ENCODE measurements at regions not wholly inside any gene's neighbourhood (a gene's known extent, or its start where the extent isn't known, plus 50 kb on each side); places are given as distances from the start of the nearest gene placed in this dataset.
"Not testable (repeated sequence)": the region's sequence is repeated elsewhere in the genome, so short reads cannot be mapped to it uniquely, and the experiment has no call there.

DNA sequence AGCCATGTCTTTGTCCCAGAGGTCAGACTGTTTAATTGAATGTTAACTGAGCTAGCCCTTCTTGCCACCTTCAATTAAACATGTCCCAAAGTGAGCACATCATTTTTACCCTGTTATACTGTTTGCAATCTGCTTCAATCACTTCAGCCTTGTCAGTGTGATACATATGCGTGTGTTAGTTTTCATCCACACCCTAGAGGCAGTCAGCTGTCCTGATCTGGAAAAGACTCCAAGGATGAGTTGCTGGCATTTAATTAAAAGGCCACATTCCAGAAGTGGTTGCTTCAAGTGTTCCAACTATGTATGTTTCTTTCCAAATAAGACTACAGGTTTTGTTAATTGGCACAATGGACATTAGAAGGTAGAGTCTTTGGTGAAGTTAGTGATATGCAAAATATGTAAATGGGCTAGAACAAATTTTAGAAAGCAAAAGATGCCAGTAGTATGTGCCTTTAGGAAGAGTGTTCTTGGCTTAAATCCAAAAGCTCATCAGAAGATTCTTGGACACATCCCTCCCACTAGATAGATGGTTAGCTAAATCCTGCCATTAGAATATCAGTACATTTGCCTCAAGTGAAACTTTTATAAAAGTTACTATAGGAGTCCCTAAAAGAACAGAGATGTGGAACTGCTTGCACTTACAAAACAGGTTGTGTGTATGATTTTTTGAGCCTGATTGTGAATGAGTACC, 79.5 kb upstream of the SLIT2 start:
- TF ChIP-seq, protein P1, sequence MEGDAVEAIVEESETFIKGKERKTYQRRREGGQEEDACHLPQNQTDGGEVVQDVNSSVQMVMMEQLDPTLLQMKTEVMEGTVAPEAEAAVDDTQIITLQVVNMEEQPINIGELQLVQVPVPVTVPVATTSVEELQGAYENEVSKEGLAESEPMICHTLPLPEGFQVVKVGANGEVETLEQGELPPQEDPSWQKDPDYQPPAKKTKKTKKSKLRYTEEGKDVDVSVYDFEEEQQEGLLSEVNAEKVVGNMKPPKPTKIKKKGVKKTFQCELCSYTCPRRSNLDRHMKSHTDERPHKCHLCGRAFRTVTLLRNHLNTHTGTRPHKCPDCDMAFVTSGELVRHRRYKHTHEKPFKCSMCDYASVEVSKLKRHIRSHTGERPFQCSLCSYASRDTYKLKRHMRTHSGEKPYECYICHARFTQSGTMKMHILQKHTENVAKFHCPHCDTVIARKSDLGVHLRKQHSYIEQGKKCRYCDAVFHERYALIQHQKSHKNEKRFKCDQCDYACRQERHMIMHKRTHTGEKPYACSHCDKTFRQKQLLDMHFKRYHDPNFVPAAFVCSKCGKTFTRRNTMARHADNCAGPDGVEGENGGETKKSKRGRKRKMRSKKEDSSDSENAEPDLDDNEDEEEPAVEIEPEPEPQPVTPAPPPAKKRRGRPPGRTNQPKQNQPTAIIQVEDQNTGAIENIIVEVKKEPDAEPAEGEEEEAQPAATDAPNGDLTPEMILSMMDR (IDR thresholded peaks at IDR 0.05; ENCODE audit: insufficient read depth, low read length, poor library complexity, severe bottlenecking): no peak
- Histone ChIP-seq H3K27me3 (replicated peaks; ENCODE audit: control insufficient read depth, insufficient read depth, low read length) (no peaks in the 10 kb centered on the region), H3K4me3 (replicated peaks; ENCODE audit: low read depth, low read length) (no peak overlapping the region), H3K36me3 (ENCODE audit: control insufficient read depth, insufficient read depth, low read length) (no peaks in the 10 kb centered on the region)
- DNase-seq (ENCODE audit: extremely low read depth, insufficient read length): no peak

DNA sequence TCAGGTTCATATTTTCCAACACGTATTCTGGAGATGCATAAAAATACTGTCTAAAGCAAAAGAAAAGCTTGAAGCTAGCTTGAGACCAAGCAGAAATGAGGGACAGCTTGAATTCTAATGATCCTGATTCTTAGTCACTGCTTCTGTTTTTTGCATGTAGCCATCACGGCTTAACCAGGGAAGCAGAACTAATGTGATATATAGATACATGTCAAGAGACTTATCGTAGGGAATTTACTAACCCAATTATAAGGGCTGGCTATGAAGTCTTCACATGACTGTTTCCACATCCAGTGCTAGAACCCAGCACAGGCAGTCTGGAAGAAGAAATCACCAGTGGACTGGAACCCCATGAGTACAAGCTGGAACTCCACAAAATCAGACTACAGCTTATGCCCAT, 85.2 kb upstream of the SLIT2 start:
- TF ChIP-seq, protein P1 (IDR thresholded peaks at IDR 0.05; ENCODE audit: insufficient read depth, low read length, poor library complexity, severe bottlenecking): no peak
- no peak for DNase-seq (ENCODE audit: extremely low read depth, insufficient read length)

DNA sequence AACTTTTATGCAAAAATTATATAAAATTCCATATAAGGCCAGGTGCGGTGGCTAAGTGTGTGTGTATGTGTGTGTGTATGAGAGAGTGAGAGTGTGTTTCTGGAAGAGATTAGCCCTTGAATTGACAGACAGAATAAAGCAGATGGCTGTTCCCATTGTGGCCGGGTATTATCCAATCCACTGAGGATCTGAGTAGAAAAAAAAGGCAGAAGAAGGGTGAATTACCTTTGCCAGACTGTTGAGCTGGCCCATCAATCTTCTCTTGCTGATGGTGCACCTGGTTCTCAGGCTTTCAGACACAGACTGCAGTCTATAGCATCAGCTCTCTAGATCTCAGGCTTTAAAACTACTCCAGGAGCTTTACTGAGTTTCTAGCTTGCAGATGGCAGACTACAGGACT, 92.2 kb upstream of the SLIT2 start:
- TF ChIP-seq, protein P1 (IDR thresholded peaks at IDR 0.05; ENCODE audit: insufficient read depth, low read length, poor library complexity, severe bottlenecking): no peak
- no peaks in the 10 kb centered on the region for H3K27me3 ChIP-seq (replicated peaks; ENCODE audit: control insufficient read depth, insufficient read depth, low read length)
- no peaks in the 10 kb centered on the region for H3K36me3 ChIP-seq (ENCODE audit: control insufficient read depth, insufficient read depth, low read length)
- no peak for DNase-seq (ENCODE audit: extremely low read depth, insufficient read length)
- H3K4me3 ChIP-seq (replicated peaks; ENCODE audit: low read depth, low read length): no peak overlapping the region

More for the DNA sequence above, 85.2 kb upstream of the SLIT2 start:
- no peaks in the 10 kb centered on the region for H3K36me3 ChIP-seq (ENCODE audit: control insufficient read depth, insufficient read depth, low read length)
- H3K4me3 ChIP-seq (replicated peaks; ENCODE audit: low read depth, low read length): no peak overlapping the region
- no peaks in the 10 kb centered on the region for H3K27me3 ChIP-seq (replicated peaks; ENCODE audit: control insufficient read depth, insufficient read depth, low read length)

DNA sequence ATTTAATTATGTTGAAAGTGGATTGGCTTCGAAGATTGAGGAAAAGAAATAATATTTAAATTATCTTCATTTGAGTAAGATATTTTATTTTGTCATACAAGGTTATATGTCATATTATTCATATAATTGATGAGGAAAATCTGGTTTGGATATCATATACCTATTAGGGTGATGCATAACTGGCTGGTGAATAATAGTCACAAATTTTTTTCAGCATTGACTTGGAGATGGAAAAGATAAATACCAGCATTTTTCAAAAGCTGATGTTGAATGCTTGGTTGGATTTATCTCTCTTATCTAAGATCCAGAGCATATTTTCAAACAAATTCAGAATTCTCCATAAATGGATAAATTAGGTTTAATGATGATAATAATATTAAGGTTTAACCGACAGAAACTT, 93.5 kb upstream of the SLIT2 start:
- TF ChIP-seq, protein P1 (IDR thresholded peaks at IDR 0.05; ENCODE audit: insufficient read depth, low read length, poor library complexity, severe bottlenecking): no peak
- Histone ChIP-seq H3K4me3 (replicated peaks; ENCODE audit: low read depth, low read length) (no peak overlapping the region), H3K36me3 (ENCODE audit: control insufficient read depth, insufficient read depth, low read length) (no peaks in the 10 kb centered on the region), H3K27me3 (replicated peaks; ENCODE audit: control insufficient read depth, insufficient read depth, low read length) (no peaks in the 10 kb centered on the region)
- DNase-seq (ENCODE audit: extremely low read depth, insufficient read length): no peak

DNA sequence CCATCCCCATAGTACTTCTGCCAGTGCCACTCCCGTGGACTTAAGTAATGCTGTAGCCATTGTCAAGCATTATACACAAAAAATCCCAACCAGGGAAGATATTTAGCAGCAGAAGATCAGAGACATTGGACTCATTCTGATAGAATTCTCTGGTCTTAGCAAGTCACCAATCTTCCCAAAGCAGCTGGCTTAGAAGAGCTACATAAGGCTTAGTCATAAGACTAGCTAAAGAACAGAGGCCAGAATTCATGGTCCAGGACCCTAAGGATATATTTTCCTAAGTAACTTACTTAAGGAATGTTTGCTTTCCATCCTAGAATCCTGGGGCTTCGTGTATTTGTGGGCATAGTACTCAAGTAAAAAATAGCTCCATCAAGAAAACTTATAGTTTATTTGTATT, 100.3 kb upstream of the SLIT2 start:
- no peak overlapping the region for H3K4me3 ChIP-seq (replicated peaks; ENCODE audit: low read depth, low read length)
- no peak for DNase-seq (ENCODE audit: extremely low read depth, insufficient read length)
- TF ChIP-seq, protein P1 (IDR thresholded peaks at IDR 0.05; ENCODE audit: insufficient read depth, low read length, poor library complexity, severe bottlenecking): no peak
- H3K27me3 ChIP-seq (replicated peaks; ENCODE audit: control insufficient read depth, insufficient read depth, low read length): no peaks in the 10 kb centered on the region
- H3K36me3 ChIP-seq (ENCODE audit: control insufficient read depth, insufficient read depth, low read length): no peaks in the 10 kb centered on the region

DNA sequence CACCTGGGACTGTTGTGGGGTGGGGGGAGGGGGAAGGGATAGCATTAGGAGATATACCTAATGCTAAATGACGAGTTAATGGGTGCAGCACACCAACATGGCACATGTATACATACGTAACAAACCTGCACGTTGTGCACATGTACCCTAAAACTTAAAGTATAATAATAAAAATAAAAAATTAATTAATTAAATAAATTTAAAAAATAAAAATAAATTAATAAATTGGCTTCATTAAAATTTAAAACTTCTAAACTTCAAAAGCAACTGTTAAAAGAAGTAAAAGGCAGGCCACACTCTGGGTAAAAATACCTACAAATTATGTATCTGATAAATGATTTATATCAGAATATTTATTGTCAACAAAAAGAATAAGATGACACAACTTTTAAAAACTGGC, 102.6 kb upstream of the SLIT2 start:
- H3K27me3 ChIP-seq (replicated peaks; ENCODE audit: control insufficient read depth, insufficient read depth, low read length); H3K36me3 ChIP-seq (ENCODE audit: control insufficient read depth, insufficient read depth, low read length); H3K4me3 ChIP-seq (replicated peaks; ENCODE audit: low read depth, low read length); DNase-seq (ENCODE audit: extremely low read depth, insufficient read length): not testable (repeated sequence)

All from GM06990 (cell line).